DND-41 (cell line): ENCODE measurements at regions not wholly inside any gene's neighbourhood (a gene's known extent, or its start where the extent isn't known, plus 50 kb on each side); places are given as distances from the start of the nearest gene placed in this dataset.

Experiments used
- CTCF ChIP-seq: IDR thresholded peaks from 2 replicates; pipeline ENCODE4 v1.5.1; 2012; ENCODE audit warnings: borderline replicate concordance, low read length, moderate library complexity, mild to moderate bottlenecking; ENCODE audit not compliant: poor library complexity, severe bottlenecking; ENCODE audit errors: extremely low read depth
- EZH2 ChIP-seq: IDR thresholded peaks from 3 replicates; pipeline ENCODE4 v1.6.1; 2012; ENCODE audit warnings: borderline replicate concordance, low read depth, mild to moderate bottlenecking, moderate library complexity, low read length, inconsistent platforms; ENCODE audit not compliant: severe bottlenecking

GRCh38 chr5:174556756-174557155, 167.6 kb upstream of the MSX2 start:
- TF ChIP-seq CTCF, result no peak
- TF ChIP-seq EZH2, result no peak
